ENCODE measurements at regions not wholly inside any gene's neighbourhood (a gene's known extent, or its start where the extent isn't known, plus 50 kb on each side); places are given as distances from the start of the nearest gene placed in this dataset.

DNA sequence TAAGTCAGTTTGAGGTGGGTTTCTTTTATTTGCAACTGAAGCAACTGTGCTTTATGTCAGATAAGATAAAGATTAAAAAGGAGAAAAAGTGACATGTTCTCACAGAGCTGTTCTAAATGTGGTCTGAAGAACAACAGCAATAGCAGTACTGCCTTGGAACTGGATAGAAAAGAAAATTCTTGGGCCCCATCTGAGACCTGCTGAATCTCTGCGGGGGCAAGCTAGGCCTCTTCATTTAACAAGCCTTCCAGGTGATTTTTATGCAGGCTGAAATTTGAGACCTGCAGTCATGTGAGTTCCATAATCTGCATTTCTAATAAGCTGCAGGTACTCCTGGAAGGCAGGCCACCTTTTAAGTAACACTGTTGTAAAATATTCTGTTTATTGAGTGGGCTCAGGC lies 91.4 kb upstream of the CTSC start:
- DNase-seq (ENCODE audit: low read depth in 1 of 2, low spot score in 1 of 2), result no peak
- Histone ChIP-seq H3K27ac (replicated peaks) (no peak overlapping the region), H3K27me3 (ENCODE audit: insufficient read depth, poor library complexity, severe bottlenecking) (no peaks in the 10 kb centered on the region), H3K4me3 (replicated peaks; ENCODE audit: insufficient read depth, low read length) (no peak overlapping the region)
- TF ChIP-seq SPI1 (IDR thresholded peaks at IDR 0.05; ENCODE audit: borderline replicate concordance, low read depth), result no peak
- TF ChIP-seq GABPA (IDR thresholded peaks at IDR 0.05; ENCODE audit: low read depth), result no peak
- no peak for TF ChIP-seq POLR2AphosphoS5 (IDR thresholded peaks at IDR 0.05; ENCODE audit: low read depth)
- TF ChIP-seq, protein P1, sequence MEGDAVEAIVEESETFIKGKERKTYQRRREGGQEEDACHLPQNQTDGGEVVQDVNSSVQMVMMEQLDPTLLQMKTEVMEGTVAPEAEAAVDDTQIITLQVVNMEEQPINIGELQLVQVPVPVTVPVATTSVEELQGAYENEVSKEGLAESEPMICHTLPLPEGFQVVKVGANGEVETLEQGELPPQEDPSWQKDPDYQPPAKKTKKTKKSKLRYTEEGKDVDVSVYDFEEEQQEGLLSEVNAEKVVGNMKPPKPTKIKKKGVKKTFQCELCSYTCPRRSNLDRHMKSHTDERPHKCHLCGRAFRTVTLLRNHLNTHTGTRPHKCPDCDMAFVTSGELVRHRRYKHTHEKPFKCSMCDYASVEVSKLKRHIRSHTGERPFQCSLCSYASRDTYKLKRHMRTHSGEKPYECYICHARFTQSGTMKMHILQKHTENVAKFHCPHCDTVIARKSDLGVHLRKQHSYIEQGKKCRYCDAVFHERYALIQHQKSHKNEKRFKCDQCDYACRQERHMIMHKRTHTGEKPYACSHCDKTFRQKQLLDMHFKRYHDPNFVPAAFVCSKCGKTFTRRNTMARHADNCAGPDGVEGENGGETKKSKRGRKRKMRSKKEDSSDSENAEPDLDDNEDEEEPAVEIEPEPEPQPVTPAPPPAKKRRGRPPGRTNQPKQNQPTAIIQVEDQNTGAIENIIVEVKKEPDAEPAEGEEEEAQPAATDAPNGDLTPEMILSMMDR (IDR thresholded peaks at IDR 0.05; ENCODE audit: insufficient read depth, low read length), result no peak
- TF ChIP-seq, protein P2, sequence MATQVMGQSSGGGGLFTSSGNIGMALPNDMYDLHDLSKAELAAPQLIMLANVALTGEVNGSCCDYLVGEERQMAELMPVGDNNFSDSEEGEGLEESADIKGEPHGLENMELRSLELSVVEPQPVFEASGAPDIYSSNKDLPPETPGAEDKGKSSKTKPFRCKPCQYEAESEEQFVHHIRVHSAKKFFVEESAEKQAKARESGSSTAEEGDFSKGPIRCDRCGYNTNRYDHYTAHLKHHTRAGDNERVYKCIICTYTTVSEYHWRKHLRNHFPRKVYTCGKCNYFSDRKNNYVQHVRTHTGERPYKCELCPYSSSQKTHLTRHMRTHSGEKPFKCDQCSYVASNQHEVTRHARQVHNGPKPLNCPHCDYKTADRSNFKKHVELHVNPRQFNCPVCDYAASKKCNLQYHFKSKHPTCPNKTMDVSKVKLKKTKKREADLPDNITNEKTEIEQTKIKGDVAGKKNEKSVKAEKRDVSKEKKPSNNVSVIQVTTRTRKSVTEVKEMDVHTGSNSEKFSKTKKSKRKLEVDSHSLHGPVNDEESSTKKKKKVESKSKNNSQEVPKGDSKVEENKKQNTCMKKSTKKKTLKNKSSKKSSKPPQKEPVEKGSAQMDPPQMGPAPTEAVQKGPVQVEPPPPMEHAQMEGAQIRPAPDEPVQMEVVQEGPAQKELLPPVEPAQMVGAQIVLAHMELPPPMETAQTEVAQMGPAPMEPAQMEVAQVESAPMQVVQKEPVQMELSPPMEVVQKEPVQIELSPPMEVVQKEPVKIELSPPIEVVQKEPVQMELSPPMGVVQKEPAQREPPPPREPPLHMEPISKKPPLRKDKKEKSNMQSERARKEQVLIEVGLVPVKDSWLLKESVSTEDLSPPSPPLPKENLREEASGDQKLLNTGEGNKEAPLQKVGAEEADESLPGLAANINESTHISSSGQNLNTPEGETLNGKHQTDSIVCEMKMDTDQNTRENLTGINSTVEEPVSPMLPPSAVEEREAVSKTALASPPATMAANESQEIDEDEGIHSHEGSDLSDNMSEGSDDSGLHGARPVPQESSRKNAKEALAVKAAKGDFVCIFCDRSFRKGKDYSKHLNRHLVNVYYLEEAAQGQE (IDR thresholded peaks at IDR 0.05; ENCODE audit: insufficient replicate concordance, low read depth), result no peak

DNA sequence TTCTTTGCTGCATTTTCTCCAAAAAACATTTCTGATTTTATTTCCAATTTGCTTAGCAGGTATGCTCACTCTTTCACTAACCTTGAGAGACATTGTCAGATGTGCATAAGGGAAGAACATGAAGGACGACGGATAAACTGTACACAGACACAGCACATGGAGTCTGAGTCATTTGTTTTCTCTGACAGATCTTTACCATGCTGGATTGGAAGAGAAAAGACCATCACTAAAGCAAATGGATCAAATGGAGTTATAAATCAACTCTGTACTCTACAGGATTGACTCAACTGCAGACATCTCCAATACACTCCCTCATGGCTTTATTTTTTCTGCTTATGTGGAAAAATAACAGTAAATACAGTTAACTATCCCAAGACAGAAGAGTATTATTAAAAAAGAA lies 90.2 kb upstream of the CTSC start:
- H3K4me3 ChIP-seq (replicated peaks; ENCODE audit: insufficient read depth, low read length), result no peak overlapping the region
- TF ChIP-seq, protein P2 (IDR thresholded peaks at IDR 0.05; ENCODE audit: insufficient replicate concordance, low read depth), result no peak
- TF ChIP-seq POLR2AphosphoS5 (IDR thresholded peaks at IDR 0.05; ENCODE audit: low read depth), result no peak
- no peak for TF ChIP-seq GABPA (IDR thresholded peaks at IDR 0.05; ENCODE audit: low read depth)
- TF ChIP-seq SPI1 (IDR thresholded peaks at IDR 0.05; ENCODE audit: borderline replicate concordance, low read depth), result no peak
- TF ChIP-seq, protein P1 (IDR thresholded peaks at IDR 0.05; ENCODE audit: insufficient read depth, low read length), result no peak
- DNase-seq (ENCODE audit: low read depth in 1 of 2, low spot score in 1 of 2), result no peak

DNA sequence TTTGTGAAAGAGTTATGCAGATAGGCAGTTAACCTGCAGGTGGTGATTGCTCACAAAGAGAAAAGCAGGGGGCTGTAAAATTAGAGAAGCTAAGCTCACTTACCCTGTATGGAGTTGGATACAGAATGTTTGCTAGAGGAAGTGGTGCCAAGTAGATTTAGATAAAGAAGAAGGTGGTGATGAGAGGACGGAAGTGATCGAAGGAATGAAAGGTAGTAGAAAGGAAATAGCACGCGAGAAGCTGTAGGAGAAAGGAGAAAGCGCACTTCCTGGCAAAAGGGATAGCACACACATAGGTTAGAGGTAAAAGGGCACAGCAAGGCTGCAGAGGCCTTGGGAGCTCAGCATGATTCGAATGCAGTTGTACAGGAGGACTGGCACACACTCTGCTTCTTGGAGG lies 87.3 kb upstream of the CTSC start:
- no peak overlapping the region for H3K27ac ChIP-seq (replicated peaks)
- TF ChIP-seq SPI1 (IDR thresholded peaks at IDR 0.05; ENCODE audit: borderline replicate concordance, low read depth) (no peak; the same call in 1 of the 2 replicates), POLR2AphosphoS5 (IDR thresholded peaks at IDR 0.05; ENCODE audit: low read depth) (no peak), GABPA (IDR thresholded peaks at IDR 0.05; ENCODE audit: low read depth) (no peak)
- TF ChIP-seq, protein P1 (IDR thresholded peaks at IDR 0.05; ENCODE audit: insufficient read depth, low read length), result no peak
- TF ChIP-seq, protein P2 (IDR thresholded peaks at IDR 0.05; ENCODE audit: insufficient replicate concordance, low read depth), result no peak
- DNase-seq (ENCODE audit: low read depth in 1 of 2, low spot score in 1 of 2), result no peak
- H3K4me3 ChIP-seq (replicated peaks; ENCODE audit: insufficient read depth, low read length), result no peak overlapping the region
- H3K27me3 ChIP-seq (ENCODE audit: insufficient read depth, poor library complexity, severe bottlenecking), result no peaks in the 10 kb centered on the region

More for the DNA sequence above, 90.2 kb upstream of the CTSC start:
- Histone ChIP-seq H3K27me3 (ENCODE audit: insufficient read depth, poor library complexity, severe bottlenecking) (no peaks in the 10 kb centered on the region), H3K27ac (replicated peaks) (no peak overlapping the region)

Data from HL-60 (cell line).